A549 (cell line): ENCODE measurements at regions not wholly inside any gene's neighbourhood (a gene's known extent, or its start where the extent isn't known, plus 50 kb on each side); places are given as distances from the start of the nearest gene placed in this dataset.

Experiments
- CTCF ChIP-seq: fragments of >200 bp; sonication (Bioruptor Twin); formaldehyde crosslinking; IDR thresholded peaks from 3 replicates; pipeline ENCODE4 v1.5.1; 2016
- ELK1 ChIP-seq: fragments of 150-350 bp; IDR thresholded peaks from 2 replicates; pipeline ENCODE4 v1.6.1; 2014; ENCODE audit warnings: low read depth, mild to moderate bottlenecking, low read length
- HDAC2 ChIP-seq: fragments of 200-600 bp; sonication (generic); IDR thresholded peaks from 2 replicates; pipeline ENCODE4 v1.6.1; 2016
- HEYL ChIP-seq: fragments of 250-450 bp; sonication (Bioruptor Pico); IDR thresholded peaks from 2 replicates; pipeline ENCODE4 v1.8.0; 2021; ENCODE audit warnings: mild to moderate bottlenecking, moderate library complexity
- MAX ChIP-seq: IDR thresholded peaks from 2 replicates; pipeline ENCODE4 v1.6.1; 2012
- RFX5 ChIP-seq: fragments of 450-650 bp; IDR thresholded peaks from 2 replicates; pipeline ENCODE4 v1.7.1; 2014; ENCODE audit warnings: antibody characterized with exemption, mild to moderate bottlenecking, moderate library complexity

GRCh38 chr10:64528294-64529002 lies 1007.2 kb downstream of the REEP3 start:
- TF ChIP-seq MAX (no peak), CTCF (no peak), HEYL (no peak), HDAC2 (no peak), ELK1 (no peak), RFX5 (no peak)
